ENCODE measurements at regions not wholly inside any gene's neighbourhood (a gene's known extent, or its start where the extent isn't known, plus 50 kb on each side); places are given as distances from the start of the nearest gene placed in this dataset.

GRCh38 chr6:138647006-138647405, 126.6 kb upstream of the CCDC28A start:
- DNase-seq (no peak), ATAC-seq (ENCODE audit: low read depth) (no peak)
- no peaks in the 10 kb centered on the region for H3K36me3 Mint-ChIP-seq
- POLR2A ChIA-PET, result no interaction called here
- no peak overlapping the region for H3K27ac Mint-ChIP-seq
- no peaks in the 10 kb centered on the region for H3K4me1 Mint-ChIP-seq
- H3K27me3 Mint-ChIP-seq, result no peaks in the 10 kb centered on the region
- no peak overlapping the region for H3K4me3 Mint-ChIP-seq
- H3K9me3 Mint-ChIP-seq, result no peaks in the 10 kb centered on the region

GRCh38 chr6:138648127-138648526, 125.4 kb upstream of the CCDC28A start:
- POLR2A ChIA-PET, result no interaction called here
- DNase-seq, result no peak
- H3K27ac Mint-ChIP-seq, result no peak overlapping the region

GRCh38 chr6:138651491-138651890, 122.1 kb upstream of the CCDC28A start:
- DNase-seq, result no peak
- no peaks in the 10 kb centered on the region for H3K9me3 Mint-ChIP-seq

More at GRCh38 chr6:138648127-138648526, 125.4 kb upstream of the CCDC28A start:
- no peak for ATAC-seq (ENCODE audit: low read depth)
- H3K4me1 Mint-ChIP-seq, result no peaks in the 10 kb centered on the region
- no peak overlapping the region for H3K4me3 Mint-ChIP-seq
- H3K36me3 Mint-ChIP-seq, result no peaks in the 10 kb centered on the region
- no peaks in the 10 kb centered on the region for H3K9me3 Mint-ChIP-seq
- peaks cover 7% of the 10 kb centered on the region for H3K27me3 Mint-ChIP-seq

GRCh38 chr6:138652824-138653223, 120.7 kb upstream of the CCDC28A start:
- Mint-ChIP-seq H3K4me3 (no peak overlapping the region), H3K27me3 (peaks cover 23% of the 10 kb centered on the region), H3K27ac (no peak overlapping the region), H3K36me3 (no peaks in the 10 kb centered on the region), H3K4me1 (peaks cover 6% of the 10 kb centered on the region), H3K9me3 (no peaks in the 10 kb centered on the region)
- DNase-seq (no peak), ATAC-seq (ENCODE audit: low read depth) (no peak)
- POLR2A ChIA-PET, result no interaction called here

More at GRCh38 chr6:138651491-138651890, 122.1 kb upstream of the CCDC28A start:
- Mint-ChIP-seq H3K27me3 (peaks cover 18% of the 10 kb centered on the region), H3K27ac (no peak overlapping the region), H3K4me1 (peaks cover 6% of the 10 kb centered on the region), H3K36me3 (no peaks in the 10 kb centered on the region), H3K4me3 (no peak overlapping the region)
- POLR2A ChIA-PET, result no interaction called here
- ATAC-seq (ENCODE audit: low read depth), result no peak

GRCh38 chr6:138653435-138653834, 120.1 kb upstream of the CCDC28A start:
- no peaks in the 10 kb centered on the region for H3K36me3 Mint-ChIP-seq
- POLR2A ChIA-PET, result no interaction called here
- no peak for ATAC-seq (ENCODE audit: low read depth)
- no peak overlapping the region for H3K27ac Mint-ChIP-seq
- peaks cover 6% of the 10 kb centered on the region for H3K4me1 Mint-ChIP-seq
- no peak overlapping the region for H3K4me3 Mint-ChIP-seq
- peaks cover 25% of the 10 kb centered on the region for H3K27me3 Mint-ChIP-seq
- no peak for DNase-seq
- no peaks in the 10 kb centered on the region for H3K9me3 Mint-ChIP-seq

GRCh38 chr6:138654715-138655634, 118.6 kb upstream of the CCDC28A start:
- H3K36me3 Mint-ChIP-seq, result no peaks in the 10 kb centered on the region
- H3K4me1 Mint-ChIP-seq, result peaks cover 6% of the 10 kb centered on the region
- no peak overlapping the region for H3K27ac Mint-ChIP-seq
- POLR2A ChIA-PET, result no interaction called here
- DNase-seq (no peak), ATAC-seq (ENCODE audit: low read depth) (peak; percentile 52)
- H3K9me3 Mint-ChIP-seq, result no peaks in the 10 kb centered on the region
- peaks cover 25% of the 10 kb centered on the region for H3K27me3 Mint-ChIP-seq
- H3K4me3 Mint-ChIP-seq, result no peak overlapping the region

- H3K27me3 Mint-ChIP-seq, result peaks cover 25% of the 10 kb centered on the region
- ATAC-seq (ENCODE audit: low read depth) (no peak), DNase-seq (no peak)
- H3K36me3 Mint-ChIP-seq, result no peaks in the 10 kb centered on the region
- POLR2A ChIA-PET, result no interaction called here
- H3K4me3 Mint-ChIP-seq, result no peak overlapping the region
- H3K4me1 Mint-ChIP-seq, result peaks cover 6% of the 10 kb centered on the region
- no peak overlapping the region for H3K27ac Mint-ChIP-seq
- no peaks in the 10 kb centered on the region for H3K9me3 Mint-ChIP-seq
Measured at GRCh38 chr6:138655828-138656227, 117.7 kb upstream of the CCDC28A start.

- POLR2A ChIA-PET, result no interaction called here
- DNase-seq (no peak), ATAC-seq (ENCODE audit: low read depth) (no peak)
- no peaks in the 10 kb centered on the region for H3K36me3 Mint-ChIP-seq
- H3K4me3 Mint-ChIP-seq, result no peak overlapping the region
- H3K27ac Mint-ChIP-seq, result no peak overlapping the region
- H3K27me3 Mint-ChIP-seq, result peaks cover 25% of the 10 kb centered on the region
- H3K4me1 Mint-ChIP-seq, result peaks cover 6% of the 10 kb centered on the region
- H3K9me3 Mint-ChIP-seq, result no peaks in the 10 kb centered on the region
Measured at GRCh38 chr6:138656364-138657064, 117.1 kb upstream of the CCDC28A start.

- H3K4me1 Mint-ChIP-seq, result peaks cover 6% of the 10 kb centered on the region
- DNase-seq, result no peak
- no peak for ATAC-seq (ENCODE audit: low read depth)
- no peaks in the 10 kb centered on the region for H3K9me3 Mint-ChIP-seq
- no peaks in the 10 kb centered on the region for H3K36me3 Mint-ChIP-seq
- H3K27ac Mint-ChIP-seq, result no peak overlapping the region
- POLR2A ChIA-PET, result no interaction called here
- peaks cover 25% of the 10 kb centered on the region for H3K27me3 Mint-ChIP-seq
- no peak overlapping the region for H3K4me3 Mint-ChIP-seq
Measured at GRCh38 chr6:138657065-138657425, 116.5 kb upstream of the CCDC28A start.

GRCh38 chr6:138659998-138660397, 113.6 kb upstream of the CCDC28A start:
- no peaks in the 10 kb centered on the region for H3K9me3 Mint-ChIP-seq
- no peak for ATAC-seq (ENCODE audit: low read depth)
- no peak overlapping the region for H3K4me3 Mint-ChIP-seq
- no peak overlapping the region for H3K27ac Mint-ChIP-seq
- peaks cover 14% of the 10 kb centered on the region for H3K27me3 Mint-ChIP-seq
- H3K36me3 Mint-ChIP-seq, result no peaks in the 10 kb centered on the region
- H3K4me1 Mint-ChIP-seq, result peaks cover 1% of the 10 kb centered on the region
- POLR2A ChIA-PET, result no interaction called here
- no peak for DNase-seq

- no peak overlapping the region for H3K27ac Mint-ChIP-seq
- peaks cover 4% of the 10 kb centered on the region for H3K27me3 Mint-ChIP-seq
- no peak for DNase-seq
- H3K36me3 Mint-ChIP-seq, result no peaks in the 10 kb centered on the region
- no peak for ATAC-seq (ENCODE audit: low read depth)
- POLR2A ChIA-PET, result no interaction called here
- H3K9me3 Mint-ChIP-seq, result no peaks in the 10 kb centered on the region
- no peak overlapping the region for H3K4me3 Mint-ChIP-seq
- H3K4me1 Mint-ChIP-seq, result no peaks in the 10 kb centered on the region
Measured at GRCh38 chr6:138662471-138662870, 111.1 kb upstream of the CCDC28A start.

- Mint-ChIP-seq H3K27ac (no peak overlapping the region), H3K27me3 (peaks cover 2% of the 10 kb centered on the region), H3K4me1 (no peaks in the 10 kb centered on the region), H3K9me3 (no peaks in the 10 kb centered on the region), H3K36me3 (no peaks in the 10 kb centered on the region), H3K4me3 (no peak overlapping the region)
- POLR2A ChIA-PET, result no interaction called here
- no peak for ATAC-seq (ENCODE audit: low read depth)
- DNase-seq, result no peak
Measured at GRCh38 chr6:138663892-138664291, 109.7 kb upstream of the CCDC28A start.

- Mint-ChIP-seq H3K9me3 (no peaks in the 10 kb centered on the region), H3K27ac (no peak overlapping the region), H3K27me3 (peaks cover 5% of the 10 kb centered on the region), H3K4me3 (no peak overlapping the region), H3K4me1 (no peaks in the 10 kb centered on the region), H3K36me3 (no peaks in the 10 kb centered on the region)
- DNase-seq, result no peak
- POLR2A ChIA-PET, result no interaction called here
- ATAC-seq (ENCODE audit: low read depth), result no peak
Measured at GRCh38 chr6:138664745-138665144, 108.8 kb upstream of the CCDC28A start.

- no peak for DNase-seq
- Mint-ChIP-seq H3K36me3 (no peaks in the 10 kb centered on the region), H3K4me3 (no peak overlapping the region), H3K27me3 (peaks cover 5% of the 10 kb centered on the region), H3K27ac (no peak overlapping the region), H3K4me1 (no peaks in the 10 kb centered on the region), H3K9me3 (no peaks in the 10 kb centered on the region)
- POLR2A ChIA-PET, result no interaction called here
- ATAC-seq (ENCODE audit: low read depth), result no peak
Measured at GRCh38 chr6:138666636-138667035, 106.9 kb upstream of the CCDC28A start.
